Panc1 (cell line): ENCODE measurements at regions not wholly inside any gene's neighbourhood (a gene's known extent, or its start where the extent isn't known, plus 50 kb on each side); places are given as distances from the start of the nearest gene placed in this dataset.
"Not testable (repeated sequence)": the region's sequence is repeated elsewhere in the genome, so short reads cannot be mapped to it uniquely, and the experiment has no call there.

Experiments
- ATAC-seq: fragments of 200-7000 bp; cut with Tn5 transposase; 2 replicates; pipeline ENCODE4 v1.9.1; 2020; ENCODE audit warnings: mild to moderate bottlenecking, moderate library complexity
- BruUV-seq: library from RNA; stranded (reverse); fragments of 400-500 nt; replicated peaks from 2 replicates; lab custom pipeline; 2021; lab: Mats Ljungman, UMichigan
- CTCF ChIA-PET: fragments of 300-600 bp; sonication (Branson Sonifier 250); formaldehyde crosslinking; loops from one replicate; lab custom pipeline; 2022; ENCODE audit warnings: antibody characterized with exemption; lab: Charles Lee
- POLR2A ChIA-PET: fragments of 300-600 bp; sonication (Branson Sonifier 250); formaldehyde crosslinking; loops from one replicate; lab custom pipeline; 2022; ENCODE audit warnings: antibody characterized with exemption; lab: Charles Lee
- DNase-seq: peaks from one replicate; pipeline ENCODE4 v3.0.0-alpha.2; 2010; ENCODE audit warnings: low read depth, low spot score
- H3K27ac ChIP-seq: 2 replicates; pipeline ENCODE4 v1.5.1; 2011; ENCODE audit warnings: mild to moderate bottlenecking, low read length, inconsistent platforms
- H3K27me3 ChIP-seq: fragments of 200-500 bp; sonication (Bioruptor generic); 2 replicates; pipeline ENCODE4 v1.6.0; 2014; ENCODE audit warnings: low read length, inconsistent platforms; ENCODE audit not compliant: control insufficient read depth, insufficient read depth
- H3K36me3 ChIP-seq: fragments of 200-500 bp; sonication (Bioruptor generic); 2 replicates; pipeline ENCODE4 v1.5.1; 2014; ENCODE audit warnings: inconsistent platforms, mild to moderate bottlenecking, low read length, moderate library complexity; ENCODE audit not compliant: control insufficient read depth, insufficient read depth
- H3K4me1 ChIP-seq: 2 replicates; pipeline ENCODE4 v1.5.1; 2011; ENCODE audit warnings: inconsistent platforms, mild to moderate bottlenecking, low read length, moderate library complexity; ENCODE audit not compliant: control insufficient read depth, insufficient read depth
- H3K4me3 ChIP-seq, 2 experiments: 2 replicates each; pipeline ENCODE4 v1.5.1; 2011 to 2012; ENCODE audit warnings: low read depth in 2 of 2, low read length in 2 of 2, mild to moderate bottlenecking in 2 of 2, inconsistent platforms in 1 of 2, moderate library complexity in 1 of 2
- H3K9me3 ChIP-seq: fragments of 200-500 bp; sonication (Bioruptor generic); 2 replicates; pipeline ENCODE4 v1.5.1; 2014; ENCODE audit warnings: low read depth, mild to moderate bottlenecking, inconsistent platforms, low read length, moderate library complexity; ENCODE audit not compliant: control insufficient read depth, insufficient read depth
- POLR2AphosphoS5 ChIP-seq: IDR thresholded peaks from 2 replicates; pipeline ENCODE4 v1.6.1; 2012; ENCODE audit warnings: mild to moderate bottlenecking, low read depth, low read length, moderate library complexity
- REST ChIP-seq, 2 experiments: IDR thresholded peaks; 2 replicates each; pipeline ENCODE4 v1.6.1; 2011 to 2012; ENCODE audit warnings: low read depth in 2 of 2, control low read depth in 1 of 2, low read length in 1 of 2, mild to moderate bottlenecking in 1 of 2, moderate library complexity in 1 of 2; ENCODE audit not compliant: insufficient read depth in 1 of 2
- SIN3A ChIP-seq: IDR thresholded peaks from 2 replicates; pipeline ENCODE4 v1.6.1; 2012; ENCODE audit warnings: low read depth, mild to moderate bottlenecking, low read length, moderate library complexity, borderline replicate concordance; ENCODE audit not compliant: insufficient read depth
- TCF7L2 ChIP-seq: IDR thresholded peaks from 2 replicates; pipeline ENCODE4 v1.6.1; 2011; ENCODE audit warnings: mild to moderate bottlenecking, low read depth, low read length, inconsistent platforms
- in situ Hi-C: cut with HindIII; loops from 2 replicates; pipeline ENCODE4 v1.10.0; 2016; ENCODE audit warnings: low sequenced_read_pairs, low pct_unique_long_range_greater_than_20kb
- intact Hi-C: fragments of 100-400 bp; cut with micrococcal nuclease; formaldehyde crosslinking; loops from one replicate; pipeline ENCODE4 v1.10.0; 2022; ENCODE audit not compliant: unreplicated experiment
- TF ChIP-seq, protein P1 (sequence below): fragments of 450-650 bp; IDR thresholded peaks from 2 replicates; pipeline ENCODE4 v1.5.1; 2017; ENCODE audit warnings: mild to moderate bottlenecking

DNA sequence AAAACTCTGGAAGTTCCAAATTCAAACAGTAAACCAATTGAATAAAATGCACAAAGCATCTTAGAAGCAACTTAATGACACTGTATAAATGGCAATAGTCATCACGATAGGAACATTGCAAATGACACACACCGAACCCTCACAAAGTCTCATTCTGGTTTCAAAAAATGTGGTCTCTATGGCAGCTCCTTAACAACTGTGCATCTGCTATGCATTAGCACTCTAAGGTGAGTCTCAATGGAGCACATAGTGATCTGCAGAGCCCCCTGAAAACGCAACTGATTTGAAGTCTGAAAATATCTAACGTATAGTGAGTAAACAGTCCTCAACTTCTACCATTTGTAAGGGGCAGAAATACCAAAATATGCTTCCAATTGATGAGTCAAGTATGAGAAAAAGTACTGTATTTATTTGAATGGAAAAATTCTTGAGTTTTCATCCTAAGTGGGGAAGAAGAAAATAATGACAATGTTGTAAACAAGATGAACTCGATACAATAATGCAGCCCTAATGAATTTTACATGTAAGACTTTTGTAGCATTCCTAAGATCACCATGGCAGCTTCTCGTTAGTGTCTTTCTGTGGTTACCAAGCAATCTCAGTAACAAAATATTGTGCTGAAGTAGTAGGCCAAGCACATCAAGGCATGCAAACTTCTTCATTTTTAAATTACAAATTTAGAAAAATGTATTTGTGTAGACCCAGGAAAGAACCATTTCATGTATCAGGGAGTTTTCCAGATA lies 517.5 kb upstream of the FAM174A start:
- intact Hi-C loops (no loop called here), in situ Hi-C loops (no loop called here)
- Histone ChIP-seq H3K9me3 (no peaks in the 10 kb centered on the region), H3K27me3 (no peaks in the 10 kb centered on the region), H3K36me3 (no peaks in the 10 kb centered on the region), H3K4me1 (no peaks in the 10 kb centered on the region), H3K27ac (no peak overlapping the region), H3K4me3 (no peak overlapping the region)
- ATAC-seq (no peak), DNase-seq (no peak)
- ChIA-PET POLR2A (no interaction called here), CTCF (no interaction called here)
- no peak for TF ChIP-seq REST (IDR thresholded peaks at IDR 0.05; ENCODE audit: insufficient read depth in 1 of 2, low read depth in 2 of 2, low read length in 1 of 2)
- no peak for TF ChIP-seq SIN3A
- TF ChIP-seq, protein P1, sequence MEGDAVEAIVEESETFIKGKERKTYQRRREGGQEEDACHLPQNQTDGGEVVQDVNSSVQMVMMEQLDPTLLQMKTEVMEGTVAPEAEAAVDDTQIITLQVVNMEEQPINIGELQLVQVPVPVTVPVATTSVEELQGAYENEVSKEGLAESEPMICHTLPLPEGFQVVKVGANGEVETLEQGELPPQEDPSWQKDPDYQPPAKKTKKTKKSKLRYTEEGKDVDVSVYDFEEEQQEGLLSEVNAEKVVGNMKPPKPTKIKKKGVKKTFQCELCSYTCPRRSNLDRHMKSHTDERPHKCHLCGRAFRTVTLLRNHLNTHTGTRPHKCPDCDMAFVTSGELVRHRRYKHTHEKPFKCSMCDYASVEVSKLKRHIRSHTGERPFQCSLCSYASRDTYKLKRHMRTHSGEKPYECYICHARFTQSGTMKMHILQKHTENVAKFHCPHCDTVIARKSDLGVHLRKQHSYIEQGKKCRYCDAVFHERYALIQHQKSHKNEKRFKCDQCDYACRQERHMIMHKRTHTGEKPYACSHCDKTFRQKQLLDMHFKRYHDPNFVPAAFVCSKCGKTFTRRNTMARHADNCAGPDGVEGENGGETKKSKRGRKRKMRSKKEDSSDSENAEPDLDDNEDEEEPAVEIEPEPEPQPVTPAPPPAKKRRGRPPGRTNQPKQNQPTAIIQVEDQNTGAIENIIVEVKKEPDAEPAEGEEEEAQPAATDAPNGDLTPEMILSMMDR = no peak
- TF ChIP-seq TCF7L2 = no peak
- no peak for TF ChIP-seq POLR2AphosphoS5
- BruUV-seq = no TSS peak

DNA sequence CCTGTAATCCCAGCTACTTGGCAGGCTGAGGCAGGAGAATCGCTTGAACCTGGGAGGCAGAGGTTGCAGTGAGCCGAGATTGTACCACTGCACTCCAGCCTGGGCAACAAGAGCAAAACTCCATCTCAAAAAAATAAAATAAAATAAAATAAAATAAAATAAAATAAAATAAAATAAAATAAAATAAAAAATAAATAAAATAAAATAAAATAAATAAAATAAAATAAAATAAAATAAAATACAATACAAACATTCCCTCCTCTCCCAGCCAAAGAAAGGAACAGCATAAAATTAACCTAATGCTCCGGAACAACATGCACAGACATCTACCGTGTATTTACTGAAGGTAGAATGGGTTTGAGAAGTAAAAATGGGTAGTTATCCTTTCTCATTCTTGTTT lies 521.9 kb upstream of the FAM174A start:
- not testable (repeated sequence) for BruUV-seq

GRCh38 chr5:100011160-100011559 lies 524.0 kb upstream of the FAM174A start:
- H3K27me3 ChIP-seq, POLR2A ChIA-PET, H3K4me3 ChIP-seq, CTCF ChIA-PET, H3K36me3 ChIP-seq, ATAC-seq, intact Hi-C loops, DNase-seq, H3K27ac ChIP-seq, H3K4me1 ChIP-seq, in situ Hi-C loops, H3K9me3 ChIP-seq, BruUV-seq: not testable (repeated sequence)

More for the DNA sequence above, 521.9 kb upstream of the FAM174A start:
- H3K4me1 ChIP-seq, in situ Hi-C loops, POLR2A ChIA-PET, DNase-seq, H3K4me3 ChIP-seq, CTCF ChIA-PET, H3K9me3 ChIP-seq, H3K36me3 ChIP-seq, ATAC-seq, H3K27ac ChIP-seq, intact Hi-C loops, H3K27me3 ChIP-seq: not testable (repeated sequence)
